T47D (cell line): ENCODE measurements at regions not wholly inside any gene's neighbourhood (a gene's known extent, or its start where the extent isn't known, plus 50 kb on each side); places are given as distances from the start of the nearest gene placed in this dataset.
A peak's percentile ranks its signal among the peaks of the same experiment; 100 is the strongest.

Experiments
- DNase-seq, 2 experiments: peaks; one replicate each; pipeline versions ENCODE4 v3.0.0 to v3.0.0-alpha.2; 2011 to 2012; ENCODE audit warnings: low read depth in 1 of 2, low spot score in 1 of 2
- JUND ChIP-seq: IDR thresholded peaks from 2 replicates; pipeline ENCODE4 v1.6.1; 2012; ENCODE audit warnings: low read depth
- in situ Hi-C: cut with HindIII; loops from 2 replicates; pipeline ENCODE4 v1.10.0; 2016; ENCODE audit warnings: low sequenced_read_pairs, low pct_unique_long_range_greater_than_20kb

GRCh38 chr7:153518201-153518984, 533.8 kb upstream of the DPP6 start:
- in situ Hi-C loops: no loop called here
- no peak for TF ChIP-seq JUND
- DNase-seq: peak in 1 of 2 experiments; percentile 64

- in situ Hi-C loops: no loop called here
- DNase-seq: no peak
- no peak for TF ChIP-seq JUND
Observed at GRCh38 chr7:153521370-153521769, 530.8 kb upstream of the DPP6 start.

- no peak for TF ChIP-seq JUND
- in situ Hi-C loops: no loop called here
- no peak for DNase-seq
Observed at GRCh38 chr7:153522261-153522660, 529.9 kb upstream of the DPP6 start.

GRCh38 chr7:153523320-153524015, 528.7 kb upstream of the DPP6 start:
- in situ Hi-C loops: no loop called here
- no peak for DNase-seq
- TF ChIP-seq JUND: no peak

GRCh38 chr7:153524070-153524601, 528.1 kb upstream of the DPP6 start:
- no peak for DNase-seq
- in situ Hi-C loops: no loop called here
- no peak for TF ChIP-seq JUND

- in situ Hi-C loops: no loop called here
- no peak for TF ChIP-seq JUND
- DNase-seq: no peak
Observed at GRCh38 chr7:153529100-153529499, 523.1 kb upstream of the DPP6 start.

GRCh38 chr7:153529651-153530165, 522.5 kb upstream of the DPP6 start:
- no peak for DNase-seq
- in situ Hi-C loops: no loop called here
- TF ChIP-seq JUND: no peak

- DNase-seq: no peak
- no peak for TF ChIP-seq JUND
- in situ Hi-C loops: no loop called here
Observed at GRCh38 chr7:153530441-153530840, 521.8 kb upstream of the DPP6 start.

GRCh38 chr7:153532326-153532725, 519.9 kb upstream of the DPP6 start:
- no peak for TF ChIP-seq JUND
- in situ Hi-C loops: no loop called here
- DNase-seq: no peak

GRCh38 chr7:153537271-153537670, 514.9 kb upstream of the DPP6 start:
- in situ Hi-C loops: no loop called here
- no peak for DNase-seq
- no peak for TF ChIP-seq JUND

GRCh38 chr7:153541903-153542302, 510.3 kb upstream of the DPP6 start:
- TF ChIP-seq JUND: no peak
- in situ Hi-C loops: no loop called here
- DNase-seq: no peak

GRCh38 chr7:153543232-153543631, 509.0 kb upstream of the DPP6 start:
- in situ Hi-C loops: no loop called here
- DNase-seq: no peak
- no peak for TF ChIP-seq JUND

- in situ Hi-C loops: no loop called here
- no peak for DNase-seq
- no peak for TF ChIP-seq JUND
Observed at GRCh38 chr7:153550173-153550572, 502.0 kb upstream of the DPP6 start.
